ENCODE measurements at regions not wholly inside any gene's neighbourhood (a gene's known extent, or its start where the extent isn't known, plus 50 kb on each side); places are given as distances from the start of the nearest gene placed in this dataset.

DNA sequence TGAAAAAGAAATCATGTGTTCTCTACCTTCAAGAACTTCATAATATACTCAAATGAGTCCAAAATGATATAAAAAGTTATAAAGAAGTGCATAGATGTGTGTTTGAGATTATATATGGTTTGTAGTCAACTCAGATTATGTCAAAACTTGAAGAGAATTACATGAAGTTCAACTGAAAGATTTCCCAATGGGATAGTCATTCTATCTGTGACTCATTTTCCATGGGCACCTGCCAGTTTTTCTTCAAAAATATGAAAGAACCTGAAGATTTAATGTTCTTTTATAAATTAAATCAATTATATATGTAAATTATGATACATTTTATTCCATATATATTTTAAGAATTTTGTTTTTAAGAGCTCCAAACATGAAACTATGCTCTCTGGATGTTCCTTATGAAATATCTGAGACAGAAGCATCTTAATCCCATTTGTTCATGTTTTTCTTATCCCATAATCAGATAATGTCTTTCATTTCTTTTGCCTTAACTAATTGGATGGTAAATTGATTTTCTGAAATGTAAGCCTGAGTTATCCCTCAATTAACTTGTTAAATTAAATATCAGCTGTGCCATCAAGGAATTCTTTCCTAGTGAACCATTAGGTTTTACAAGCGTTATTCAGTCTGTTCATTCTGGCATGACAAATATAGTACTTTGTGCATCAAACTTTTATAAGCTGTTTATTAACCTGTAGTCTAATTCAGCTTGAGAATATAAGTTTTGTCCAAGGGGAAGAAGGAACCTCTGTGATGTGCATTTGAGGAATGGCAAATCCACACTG lies 387.1 kb downstream of the IPMK start:
- Mint-ChIP-seq H3K4me3 (no peak overlapping the region), H3K27ac (ENCODE audit: low read depth) (no peak overlapping the region), H3K36me3 (ENCODE audit: insufficient read depth) (no peaks in the 10 kb centered on the region), H3K27me3 (no peaks in the 10 kb centered on the region), H3K9me3 (no peaks in the 10 kb centered on the region), H3K4me1 (no peaks in the 10 kb centered on the region)
- ATAC-seq (replicated peaks; ENCODE audit: extremely low read depth, poor library complexity, severe bottlenecking) = no peak
- DNase-seq (ENCODE audit: low spot score in 2 of 2) = no peak

DNA sequence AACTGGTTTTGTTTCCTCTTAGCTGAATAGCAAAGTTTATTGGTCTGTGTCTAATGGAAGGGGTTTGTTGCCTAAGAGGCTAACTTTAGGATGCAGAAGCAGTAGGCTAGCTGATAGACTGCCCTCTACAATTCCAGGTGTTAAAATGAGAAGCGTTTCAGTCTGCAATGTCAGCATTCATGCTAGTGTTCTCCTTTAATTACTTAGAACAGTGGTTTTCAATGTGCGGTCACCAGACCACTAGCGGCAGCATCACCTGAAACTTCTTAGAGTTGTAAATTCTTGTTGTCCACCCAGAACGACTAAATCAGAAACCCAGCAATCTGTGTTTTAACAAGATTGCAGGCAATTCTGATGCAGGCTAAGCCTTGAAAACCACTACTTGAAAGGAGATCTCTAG lies 392.9 kb downstream of the IPMK start:
- Mint-ChIP-seq H3K27ac (ENCODE audit: low read depth) (no peak overlapping the region), H3K9me3 (no peaks in the 10 kb centered on the region), H3K36me3 (ENCODE audit: insufficient read depth) (no peaks in the 10 kb centered on the region), H3K27me3 (no peaks in the 10 kb centered on the region), H3K4me1 (no peaks in the 10 kb centered on the region), H3K4me3 (no peak overlapping the region)
- no peak for ATAC-seq (replicated peaks; ENCODE audit: extremely low read depth, poor library complexity, severe bottlenecking)
- no peak for DNase-seq (ENCODE audit: low spot score in 2 of 2)

DNA sequence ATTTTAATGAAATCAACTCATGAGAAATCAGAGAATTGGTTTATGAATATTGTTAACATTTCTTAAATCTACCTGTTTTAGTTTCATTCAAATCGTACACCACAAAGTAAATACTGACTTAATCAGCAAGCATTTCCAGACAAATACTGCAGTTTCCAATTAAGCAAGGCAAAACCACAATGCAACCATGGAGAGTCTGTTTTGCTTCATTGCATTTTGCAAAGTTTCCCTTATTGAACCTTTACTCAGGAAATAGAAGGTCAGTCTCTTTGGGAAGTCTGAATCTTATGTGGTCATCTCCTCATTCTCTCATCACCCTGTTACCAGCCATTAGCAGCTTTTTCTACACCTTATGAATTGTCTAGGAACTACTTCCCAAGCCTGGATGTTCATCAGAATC lies 400.5 kb downstream of the IPMK start:
- ATAC-seq (replicated peaks; ENCODE audit: extremely low read depth, poor library complexity, severe bottlenecking) (no peak), DNase-seq (ENCODE audit: low spot score in 2 of 2) (no peak)
- Mint-ChIP-seq H3K27ac (ENCODE audit: low read depth) (no peak overlapping the region), H3K4me3 (no peak overlapping the region), H3K9me3 (peaks cover 23% of the 10 kb centered on the region), H3K4me1 (no peaks in the 10 kb centered on the region), H3K27me3 (no peaks in the 10 kb centered on the region), H3K36me3 (ENCODE audit: insufficient read depth) (no peaks in the 10 kb centered on the region)

DNA sequence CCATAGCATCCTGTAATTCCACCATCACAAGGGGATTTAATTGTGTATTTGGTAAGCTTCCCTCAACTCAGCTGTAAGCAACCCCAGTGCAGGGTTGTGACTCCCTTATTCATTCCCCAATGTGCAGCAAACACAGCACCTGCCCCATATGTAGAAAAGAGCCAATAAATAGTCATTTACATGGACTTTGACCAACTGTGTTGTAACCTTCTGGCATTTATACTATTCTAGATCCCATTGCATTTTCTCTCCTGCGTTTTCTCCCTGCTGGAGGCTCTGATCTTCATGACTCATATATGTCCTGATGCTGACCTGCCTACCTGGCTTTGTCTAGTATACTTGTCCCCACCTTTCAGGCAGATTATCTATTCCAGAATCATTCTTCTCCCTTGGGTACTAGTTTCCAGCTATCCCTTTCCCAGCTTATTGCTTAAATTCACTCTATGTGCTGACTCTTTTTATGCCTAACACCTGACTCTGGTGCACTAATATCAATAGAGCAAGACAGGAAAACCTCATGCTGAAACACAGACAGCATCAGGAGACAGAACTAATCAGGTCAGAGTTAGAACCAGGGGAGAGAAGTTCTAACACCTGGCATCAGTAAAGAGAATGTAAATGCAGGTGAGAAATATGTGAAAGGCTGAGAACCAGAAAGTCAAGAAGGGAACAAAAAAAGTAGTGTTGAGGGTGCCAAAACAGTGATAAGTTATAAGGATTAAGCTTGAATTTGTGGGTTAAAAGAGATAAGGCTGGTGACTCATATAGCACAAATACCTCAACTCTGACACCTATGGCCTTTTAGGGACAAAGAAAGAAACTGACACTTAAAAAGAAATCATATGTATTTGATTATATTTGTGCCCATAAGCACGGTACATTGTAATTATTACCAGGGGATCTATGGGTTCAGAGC lies 402.7 kb downstream of the IPMK start:
- H3K27me3 Mint-ChIP-seq = no peaks in the 10 kb centered on the region
- H3K4me1 Mint-ChIP-seq = no peaks in the 10 kb centered on the region
- no peak overlapping the region for H3K27ac Mint-ChIP-seq (ENCODE audit: low read depth)
- no peak for DNase-seq (ENCODE audit: low spot score in 2 of 2)
- no peak overlapping the region for H3K4me3 Mint-ChIP-seq
- H3K36me3 Mint-ChIP-seq (ENCODE audit: insufficient read depth) = no peaks in the 10 kb centered on the region
- no peak for ATAC-seq (replicated peaks; ENCODE audit: extremely low read depth, poor library complexity, severe bottlenecking)
- H3K9me3 Mint-ChIP-seq = peaks cover 29% of the 10 kb centered on the region

DNA sequence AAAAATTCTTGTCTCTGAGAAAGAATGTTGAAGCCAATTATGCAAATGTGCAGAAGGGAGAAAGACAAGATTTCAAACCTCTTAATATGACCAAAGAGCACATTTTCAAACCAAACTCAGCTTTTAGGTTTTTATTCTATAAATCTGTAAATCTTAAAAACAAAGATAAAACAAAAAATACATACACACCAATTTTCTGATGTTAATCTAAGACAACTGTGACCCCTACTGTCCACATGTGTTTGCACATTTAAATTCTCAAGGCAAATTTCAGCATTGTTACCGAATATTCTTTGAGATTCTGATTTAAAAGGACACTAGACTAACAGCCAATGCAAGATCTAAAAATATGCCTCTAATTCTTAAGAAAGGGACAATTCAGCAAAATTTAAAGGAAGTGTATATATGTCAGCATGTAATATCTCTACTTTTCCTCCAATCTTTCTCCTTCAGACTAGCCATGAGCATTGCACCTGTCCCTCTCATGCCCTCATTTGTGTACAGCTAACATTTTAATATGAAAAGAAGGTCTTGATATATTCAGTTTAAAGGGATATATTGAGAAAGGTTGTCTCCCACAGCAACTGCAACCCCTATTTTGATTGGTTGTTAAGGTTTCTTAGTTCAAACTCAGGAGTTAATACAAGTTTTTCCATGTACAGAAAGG lies 417.9 kb downstream of the IPMK start:
- Mint-ChIP-seq H3K9me3 (peaks cover 6% of the 10 kb centered on the region), H3K27ac (ENCODE audit: low read depth) (no peak overlapping the region), H3K4me3 (no peak overlapping the region), H3K4me1 (no peaks in the 10 kb centered on the region), H3K27me3 (no peaks in the 10 kb centered on the region), H3K36me3 (ENCODE audit: insufficient read depth) (no peaks in the 10 kb centered on the region)
- DNase-seq (ENCODE audit: low spot score in 2 of 2) = no peak
- no peak for ATAC-seq (replicated peaks; ENCODE audit: extremely low read depth, poor library complexity, severe bottlenecking)

DNA sequence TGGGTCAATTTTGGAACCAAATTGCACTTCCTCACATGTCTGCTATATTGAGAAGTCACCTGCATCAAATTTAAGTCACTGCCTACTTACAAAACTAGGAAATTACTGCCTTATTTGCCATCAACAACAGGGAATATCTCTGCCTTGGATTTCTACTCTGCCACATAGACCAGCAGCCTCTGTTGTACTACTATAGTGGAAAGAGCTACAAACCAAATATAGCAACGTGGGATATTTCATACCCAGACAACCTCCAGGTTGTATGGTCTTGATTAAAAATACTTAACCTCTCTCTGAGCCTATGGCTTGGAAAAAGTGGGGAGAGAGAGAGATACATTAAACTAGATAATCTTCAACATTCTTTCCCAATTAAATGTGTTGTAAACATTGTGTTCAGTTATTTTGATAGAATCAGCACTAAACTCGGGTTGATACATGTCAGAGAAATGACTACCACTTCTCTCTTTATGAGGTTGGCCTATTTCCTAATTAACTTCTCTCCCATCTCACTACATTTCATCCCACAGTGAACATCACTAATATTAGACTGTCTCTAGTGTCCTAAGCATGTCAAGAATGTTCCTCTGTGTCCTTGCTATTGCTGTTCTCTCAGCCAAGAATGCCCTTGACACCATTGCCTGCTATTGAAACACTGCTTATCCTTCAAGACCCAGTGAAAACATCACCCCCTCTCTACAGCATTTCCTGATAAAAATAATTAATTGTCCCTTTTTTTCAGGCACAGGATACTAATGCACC lies 421.2 kb downstream of the IPMK start:
- Mint-ChIP-seq H3K4me3 (no peak overlapping the region), H3K36me3 (ENCODE audit: insufficient read depth) (no peaks in the 10 kb centered on the region), H3K27me3 (no peaks in the 10 kb centered on the region), H3K4me1 (no peaks in the 10 kb centered on the region), H3K9me3 (peaks cover 6% of the 10 kb centered on the region), H3K27ac (ENCODE audit: low read depth) (no peak overlapping the region)
- DNase-seq (ENCODE audit: low spot score in 2 of 2) (no peak), ATAC-seq (replicated peaks; ENCODE audit: extremely low read depth, poor library complexity, severe bottlenecking) (no peak)

DNA sequence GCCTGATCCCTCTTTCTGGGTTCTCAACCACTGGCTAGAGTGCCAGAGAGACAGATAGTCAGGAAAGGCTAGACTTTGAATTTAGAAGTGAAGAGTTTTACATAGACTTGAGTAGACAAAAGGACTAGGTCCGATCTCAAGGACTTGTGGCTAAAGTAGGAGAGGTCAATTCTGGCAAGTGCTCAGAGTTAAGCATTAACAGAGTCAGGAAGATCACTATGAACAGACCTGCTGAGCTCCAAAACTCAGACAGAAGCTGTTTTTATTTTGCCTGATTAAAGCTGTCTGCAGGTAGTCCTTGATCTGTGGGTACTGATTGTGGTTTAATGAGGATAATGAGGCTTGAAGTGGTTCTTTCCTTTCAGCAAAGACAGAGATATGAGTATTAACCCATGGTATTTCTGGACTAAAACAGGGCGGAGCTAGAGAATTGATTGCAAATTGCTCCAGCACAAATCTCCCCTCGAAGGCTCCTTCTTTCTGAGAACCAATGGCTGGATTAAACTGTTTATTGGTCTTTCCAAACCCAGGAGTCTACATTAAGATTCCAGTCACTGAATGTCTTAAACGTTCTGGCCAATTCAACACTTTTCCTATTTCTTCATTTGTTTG lies 423.2 kb downstream of the IPMK start:
- peaks cover 23% of the 10 kb centered on the region for H3K9me3 Mint-ChIP-seq
- H3K4me3 Mint-ChIP-seq = no peak overlapping the region
- no peak for DNase-seq (ENCODE audit: low spot score in 2 of 2)
- no peaks in the 10 kb centered on the region for H3K27me3 Mint-ChIP-seq
- H3K4me1 Mint-ChIP-seq = no peaks in the 10 kb centered on the region
- no peak for ATAC-seq (replicated peaks; ENCODE audit: extremely low read depth, poor library complexity, severe bottlenecking)
- H3K27ac Mint-ChIP-seq (ENCODE audit: low read depth) = no peak overlapping the region
- H3K36me3 Mint-ChIP-seq (ENCODE audit: insufficient read depth) = no peaks in the 10 kb centered on the region

DNA sequence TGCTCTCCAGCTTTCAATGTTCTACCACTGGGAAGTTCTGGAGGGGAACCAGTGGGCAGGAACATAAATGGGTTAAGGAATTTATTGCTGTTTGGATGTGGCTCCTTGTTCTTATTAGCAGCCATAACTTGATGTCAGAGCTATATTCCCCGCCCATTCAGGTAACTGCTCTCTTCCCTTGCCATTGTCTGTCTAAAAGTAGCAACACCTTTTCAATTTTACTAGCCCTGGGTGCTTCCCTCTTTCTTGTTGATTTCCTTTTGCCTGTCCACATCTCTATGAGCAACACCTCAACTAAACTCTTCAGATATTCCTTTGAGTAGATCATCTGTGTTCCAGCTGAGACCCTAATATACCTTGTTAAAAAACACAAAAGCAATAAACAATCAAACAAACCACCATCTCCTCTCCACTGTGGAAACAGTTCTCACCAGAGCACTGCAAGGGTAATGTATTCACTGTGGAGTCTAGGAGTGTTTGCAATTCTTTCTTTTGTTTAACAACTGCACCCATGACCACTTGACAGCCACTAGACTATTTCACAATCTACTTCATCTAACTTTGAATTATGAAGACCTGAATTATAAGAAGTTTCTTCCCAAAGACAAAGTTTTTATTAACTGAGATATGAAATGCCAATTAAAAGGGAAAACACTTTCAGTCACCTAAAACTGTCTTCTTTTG lies 436.7 kb downstream of the IPMK start:
- Mint-ChIP-seq H3K36me3 (ENCODE audit: insufficient read depth) (peaks cover 1% of the 10 kb centered on the region), H3K4me3 (no peak overlapping the region), H3K27ac (ENCODE audit: low read depth) (no peak overlapping the region), H3K9me3 (peaks cover 5% of the 10 kb centered on the region), H3K4me1 (no peaks in the 10 kb centered on the region), H3K27me3 (no peaks in the 10 kb centered on the region)
- no peak for DNase-seq (ENCODE audit: low spot score in 2 of 2)
- no peak for ATAC-seq (replicated peaks; ENCODE audit: extremely low read depth, poor library complexity, severe bottlenecking)

DNA sequence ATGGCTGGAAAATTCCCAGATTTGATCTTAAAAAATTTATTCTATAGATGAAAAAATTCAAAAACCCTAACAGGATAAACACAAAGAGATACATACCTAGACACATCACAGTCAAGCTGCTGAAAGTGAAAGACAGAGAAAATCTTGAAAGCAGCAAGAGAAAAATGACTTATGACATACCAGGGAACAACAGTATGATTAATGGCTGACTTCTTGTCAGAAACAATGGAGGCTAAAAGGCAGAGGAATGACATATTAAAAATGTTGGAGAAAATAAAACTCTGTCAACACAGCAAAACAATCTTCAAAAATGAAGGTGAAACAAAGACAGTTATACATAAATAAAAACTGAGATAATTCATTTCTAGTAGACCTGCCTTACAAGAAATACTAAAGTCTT lies 442.7 kb downstream of the IPMK start:
- no peaks in the 10 kb centered on the region for H3K9me3 Mint-ChIP-seq

DNA sequence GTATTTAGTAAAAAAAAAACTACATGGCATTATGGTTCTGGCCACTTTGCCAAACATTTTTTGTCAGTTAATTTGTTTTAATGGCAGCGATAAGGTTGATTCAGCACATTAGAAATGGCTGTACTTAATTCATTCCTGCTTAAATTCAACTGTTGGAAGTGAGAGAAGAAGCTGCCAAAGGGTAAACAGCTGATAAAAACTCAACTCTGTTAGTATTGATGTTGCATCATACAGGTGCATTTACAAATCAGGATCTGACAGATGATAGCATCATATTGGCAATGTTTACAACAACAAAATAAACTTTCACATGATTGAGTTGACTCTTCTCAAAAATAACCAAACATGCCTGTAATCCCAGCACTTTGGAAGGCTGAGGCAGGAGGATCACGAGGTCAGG lies 444.3 kb downstream of the IPMK start:
- H3K4me3 Mint-ChIP-seq = no peak overlapping the region
- ATAC-seq (replicated peaks; ENCODE audit: extremely low read depth, poor library complexity, severe bottlenecking) = no peak
- H3K36me3 Mint-ChIP-seq (ENCODE audit: insufficient read depth) = no peaks in the 10 kb centered on the region
- H3K27ac Mint-ChIP-seq (ENCODE audit: low read depth) = no peak overlapping the region
- H3K27me3 Mint-ChIP-seq = no peaks in the 10 kb centered on the region
- no peaks in the 10 kb centered on the region for H3K9me3 Mint-ChIP-seq
- no peaks in the 10 kb centered on the region for H3K4me1 Mint-ChIP-seq
- DNase-seq (ENCODE audit: low spot score in 2 of 2) = no peak

More for the DNA sequence above, 442.7 kb downstream of the IPMK start:
- ATAC-seq (replicated peaks; ENCODE audit: extremely low read depth, poor library complexity, severe bottlenecking) (no peak), DNase-seq (ENCODE audit: low spot score in 2 of 2) (no peak)
- Mint-ChIP-seq H3K4me3 (no peak overlapping the region), H3K27me3 (no peaks in the 10 kb centered on the region), H3K27ac (ENCODE audit: low read depth) (no peak overlapping the region), H3K4me1 (no peaks in the 10 kb centered on the region), H3K36me3 (ENCODE audit: insufficient read depth) (no peaks in the 10 kb centered on the region)

DNA sequence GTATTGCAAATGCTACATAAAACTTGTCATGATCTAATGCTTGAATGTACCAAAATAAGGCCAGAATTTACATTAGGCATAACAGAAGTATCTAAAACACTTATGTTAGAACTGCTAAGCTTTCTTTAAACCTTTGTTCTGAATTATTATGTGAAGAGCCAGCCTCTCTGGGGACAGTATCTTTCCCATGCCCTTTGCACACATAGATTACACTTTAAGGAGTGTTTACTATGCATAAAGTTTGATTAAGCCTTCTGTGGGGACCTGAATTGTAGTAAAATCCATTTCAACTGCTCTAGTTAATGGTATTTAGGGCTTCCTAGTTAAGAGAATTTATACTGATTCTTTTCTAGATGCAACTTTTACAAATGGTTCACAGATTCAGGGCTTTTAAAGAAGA lies 444.7 kb downstream of the IPMK start:
- no peak overlapping the region for H3K4me3 Mint-ChIP-seq
- DNase-seq (ENCODE audit: low spot score in 2 of 2) = no peak
- no peaks in the 10 kb centered on the region for H3K27me3 Mint-ChIP-seq

More for the DNA sequence above, 444.7 kb downstream of the IPMK start:
- H3K36me3 Mint-ChIP-seq (ENCODE audit: insufficient read depth) = no peaks in the 10 kb centered on the region
- H3K27ac Mint-ChIP-seq (ENCODE audit: low read depth) = no peak overlapping the region
- ATAC-seq (replicated peaks; ENCODE audit: extremely low read depth, poor library complexity, severe bottlenecking) = no peak
- no peaks in the 10 kb centered on the region for H3K9me3 Mint-ChIP-seq
- no peaks in the 10 kb centered on the region for H3K4me1 Mint-ChIP-seq

Measured in central memory CD8-positive, alpha-beta T cell (primary cell).